ENCODE measurements at regions not wholly inside any gene's neighbourhood (a gene's known extent, or its start where the extent isn't known, plus 50 kb on each side); places are given as distances from the start of the nearest gene placed in this dataset.

DNA sequence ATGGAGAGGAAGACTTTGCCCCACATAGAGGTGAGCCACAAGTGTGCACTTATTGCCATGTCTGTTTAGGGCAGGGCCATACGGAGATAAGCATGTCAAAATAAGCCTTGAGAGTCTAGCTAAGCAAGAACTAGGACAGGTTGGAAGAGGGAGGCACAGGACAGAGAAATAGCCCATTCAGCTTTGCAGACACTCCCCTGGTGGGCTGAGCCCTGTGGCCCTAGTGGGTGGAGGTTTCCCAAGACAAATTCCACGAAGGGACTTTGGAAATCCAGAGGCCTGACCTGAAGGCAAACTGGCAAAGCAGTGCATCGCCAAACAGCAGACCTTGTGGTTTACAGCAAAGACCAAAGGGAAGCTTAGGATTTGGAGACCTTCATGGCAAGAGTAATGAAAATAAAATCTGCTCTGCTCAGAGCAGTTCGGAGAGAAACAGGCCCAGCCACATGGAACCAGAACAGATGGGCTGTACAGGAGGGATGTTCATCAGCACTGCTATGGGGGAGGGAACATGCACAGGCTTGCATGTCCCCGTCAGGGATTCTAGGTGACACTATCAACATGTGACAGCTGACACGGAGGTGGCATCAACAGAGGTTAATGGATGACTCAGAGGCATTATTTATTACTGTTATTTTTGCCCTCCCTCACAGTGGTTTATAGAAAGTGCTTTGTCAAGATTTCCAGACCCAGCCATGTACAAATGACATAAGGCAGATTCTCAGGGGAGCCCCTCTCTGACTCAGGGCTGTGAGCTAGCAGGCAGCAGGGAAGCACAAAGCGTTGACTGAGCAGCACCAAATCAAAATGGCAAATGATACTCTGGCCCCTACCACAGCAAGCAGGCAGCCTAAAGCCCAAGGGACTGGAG is 90.1 kb upstream of the IRF2BP2 start (continued):
- TF ChIP-seq PHTF2 (CRISPR knock-in tag; IDR thresholded peaks at IDR 0.05) (no peak), ZNF274 (IDR thresholded peaks at IDR 0.05; ENCODE audit: borderline replicate concordance, low read depth, low read length) (no peak), IRF2 (CRISPR knock-in tag; IDR thresholded peaks at IDR 0.05) (no peak), SMARCA5 (IDR thresholded peaks at IDR 0.05) (no peak; the same call in 1 of the 2 replicates), ZFP36 (IDR thresholded peaks at IDR 0.05; ENCODE audit: low read depth, low read length, partially characterized antibody) (peak; percentile 60), PREB (CRISPR knock-in tag; IDR thresholded peaks at IDR 0.05) (no peak), TCF3 (CRISPR knock-in tag; IDR thresholded peaks at IDR 0.05) (peak; percentile 83), ETS2 (tag; IDR thresholded peaks at IDR 0.05; ENCODE audit: borderline replicate concordance, poor library complexity, severe bottlenecking) (no peak), TOE1 (IDR thresholded peaks at IDR 0.05; ENCODE audit: borderline replicate concordance) (no peak), TOE1 (CRISPR knock-in tag; IDR thresholded peaks at IDR 0.05; ENCODE audit: borderline replicate concordance, low read depth) (0 out of 2 replicates have a peak, but pooled peaks have one; percentile 45), KLF6 (CRISPR knock-in tag; IDR thresholded peaks at IDR 0.05; ENCODE audit: borderline replicate concordance) (no peak), ZC3H4 (CRISPR knock-in tag; IDR thresholded peaks at IDR 0.05; ENCODE audit: borderline replicate concordance) (no peak), TAL1 (IDR thresholded peaks at IDR 0.05) (peak; percentile 59), MCM3 (IDR thresholded peaks at IDR 0.05) (no peak), ZNF253 (CRISPR knock-in tag; conservative IDR thresholded peaks at IDR 0.05) (no peak), NELFE (IDR thresholded peaks at IDR 0.05; ENCODE audit: insufficient read depth, insufficient read length) (no peak)
- TF ChIP-seq, protein P1, sequence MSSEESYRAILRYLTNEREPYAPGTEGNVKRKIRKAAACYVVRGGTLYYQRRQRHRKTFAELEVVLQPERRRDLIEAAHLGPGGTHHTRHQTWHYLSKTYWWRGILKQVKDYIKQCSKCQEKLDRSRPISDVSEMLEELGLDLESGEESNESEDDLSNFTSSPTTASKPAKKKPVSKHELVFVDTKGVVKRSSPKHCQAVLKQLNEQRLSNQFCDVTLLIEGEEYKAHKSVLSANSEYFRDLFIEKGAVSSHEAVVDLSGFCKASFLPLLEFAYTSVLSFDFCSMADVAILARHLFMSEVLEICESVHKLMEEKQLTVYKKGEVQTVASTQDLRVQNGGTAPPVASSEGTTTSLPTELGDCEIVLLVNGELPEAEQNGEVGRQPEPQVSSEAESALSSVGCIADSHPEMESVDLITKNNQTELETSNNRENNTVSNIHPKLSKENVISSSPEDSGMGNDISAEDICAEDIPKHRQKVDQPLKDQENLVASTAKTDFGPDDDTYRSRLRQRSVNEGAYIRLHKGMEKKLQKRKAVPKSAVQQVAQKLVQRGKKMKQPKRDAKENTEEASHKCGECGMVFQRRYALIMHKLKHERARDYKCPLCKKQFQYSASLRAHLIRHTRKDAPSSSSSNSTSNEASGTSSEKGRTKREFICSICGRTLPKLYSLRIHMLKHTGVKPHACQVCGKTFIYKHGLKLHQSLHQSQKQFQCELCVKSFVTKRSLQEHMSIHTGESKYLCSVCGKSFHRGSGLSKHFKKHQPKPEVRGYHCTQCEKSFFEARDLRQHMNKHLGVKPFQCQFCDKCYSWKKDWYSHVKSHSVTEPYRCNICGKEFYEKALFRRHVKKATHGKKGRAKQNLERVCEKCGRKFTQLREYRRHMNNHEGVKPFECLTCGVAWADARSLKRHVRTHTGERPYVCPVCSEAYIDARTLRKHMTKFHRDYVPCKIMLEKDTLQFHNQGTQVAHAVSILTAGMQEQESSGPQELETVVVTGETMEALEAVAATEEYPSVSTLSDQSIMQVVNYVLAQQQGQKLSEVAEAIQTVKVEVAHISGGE (CRISPR knock-in tag; IDR thresholded peaks at IDR 0.05), result no peak; a peak in 1 of 6 replicates
- TF ChIP-seq, protein P2, sequence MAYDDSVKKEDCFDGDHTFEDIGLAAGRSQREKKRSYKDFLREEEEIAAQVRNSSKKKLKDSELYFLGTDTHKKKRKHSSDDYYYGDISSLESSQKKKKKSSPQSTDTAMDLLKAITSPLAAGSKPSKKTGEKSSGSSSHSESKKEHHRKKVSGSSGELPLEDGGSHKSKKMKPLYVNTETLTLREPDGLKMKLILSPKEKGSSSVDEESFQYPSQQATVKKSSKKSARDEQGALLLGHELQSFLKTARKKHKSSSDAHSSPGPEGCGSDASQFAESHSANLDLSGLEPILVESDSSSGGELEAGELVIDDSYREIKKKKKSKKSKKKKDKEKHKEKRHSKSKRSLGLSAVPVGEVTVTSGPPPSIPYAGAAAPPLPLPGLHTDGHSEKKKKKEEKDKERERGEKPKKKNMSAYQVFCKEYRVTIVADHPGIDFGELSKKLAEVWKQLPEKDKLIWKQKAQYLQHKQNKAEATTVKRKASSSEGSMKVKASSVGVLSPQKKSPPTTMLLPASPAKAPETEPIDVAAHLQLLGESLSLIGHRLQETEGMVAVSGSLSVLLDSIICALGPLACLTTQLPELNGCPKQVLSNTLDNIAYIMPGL (CRISPR knock-in tag; IDR thresholded peaks at IDR 0.05), result no peak
- TF ChIP-seq, protein P3, sequence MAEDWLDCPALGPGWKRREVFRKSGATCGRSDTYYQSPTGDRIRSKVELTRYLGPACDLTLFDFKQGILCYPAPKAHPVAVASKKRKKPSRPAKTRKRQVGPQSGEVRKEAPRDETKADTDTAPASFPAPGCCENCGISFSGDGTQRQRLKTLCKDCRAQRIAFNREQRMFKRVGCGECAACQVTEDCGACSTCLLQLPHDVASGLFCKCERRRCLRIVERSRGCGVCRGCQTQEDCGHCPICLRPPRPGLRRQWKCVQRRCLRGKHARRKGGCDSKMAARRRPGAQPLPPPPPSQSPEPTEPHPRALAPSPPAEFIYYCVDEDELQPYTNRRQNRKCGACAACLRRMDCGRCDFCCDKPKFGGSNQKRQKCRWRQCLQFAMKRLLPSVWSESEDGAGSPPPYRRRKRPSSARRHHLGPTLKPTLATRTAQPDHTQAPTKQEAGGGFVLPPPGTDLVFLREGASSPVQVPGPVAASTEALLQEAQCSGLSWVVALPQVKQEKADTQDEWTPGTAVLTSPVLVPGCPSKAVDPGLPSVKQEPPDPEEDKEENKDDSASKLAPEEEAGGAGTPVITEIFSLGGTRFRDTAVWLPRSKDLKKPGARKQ (CRISPR knock-in tag; IDR thresholded peaks at IDR 0.05), result no peak

Data from K562 (cell line).